Naive thymus-derived CD4-positive, alpha-beta T cell (primary cell): ENCODE measurements at regions not wholly inside any gene's neighbourhood (a gene's known extent, or its start where the extent isn't known, plus 50 kb on each side); places are given as distances from the start of the nearest gene placed in this dataset.

Experiments used
- ATAC-seq: fragments of 150-1000 bp; cut with Tn5 transposase; 2 replicates; pipeline ENCODE4 v1.10.0; 2021; ENCODE audit warnings: mild to moderate bottlenecking, moderate library complexity
- CTCF ChIA-PET: fragments of 350-600 bp; sonication (Branson Sonifier 250); formaldehyde crosslinking; loops from one replicate; lab custom pipeline; 2021; ENCODE audit warnings: antibody characterized with exemption; lab: Charles Lee
- POLR2A ChIA-PET: fragments of 350-600 bp; sonication (Branson Sonifier 250); formaldehyde crosslinking; loops from one replicate; lab custom pipeline; 2021; ENCODE audit warnings: antibody characterized with exemption, inconsistent platforms; lab: Charles Lee
- DNase-seq, 9 donors: peaks; one replicate each; pipeline versions ENCODE4 v3.0.0 to v3.0.0-alpha.2; 2020 to 2022; ENCODE audit warnings: mixed read lengths in 1 of 9
- H3K27ac ChIP-seq: one replicate; pipeline ENCODE4 v1.7.0; 2013; ENCODE audit warnings: mild to moderate bottlenecking, low read depth, low read length, moderate library complexity
- H3K27me3 ChIP-seq, 2 donors: one replicate each; pipeline ENCODE4 v1.7.0; 2013; ENCODE audit warnings: low read length in 2 of 2, mild to moderate bottlenecking in 2 of 2, moderate library complexity in 2 of 2; ENCODE audit not compliant: control insufficient read depth in 2 of 2, insufficient read depth in 2 of 2
- H3K36me3 ChIP-seq, 3 experiments: 1 replicate in 2 of 3; 2 replicates in 1 of 3; pipeline ENCODE4 v1.7.0; 2013; ENCODE audit warnings: low read length in 3 of 3, mild to moderate bottlenecking in 3 of 3, moderate library complexity in 1 of 3; ENCODE audit not compliant: insufficient read depth in 3 of 3, control insufficient read depth in 2 of 3
- H3K4me1 ChIP-seq, 2 donors: one replicate each; pipeline ENCODE4 v1.7.0; 2013; ENCODE audit warnings: low read length in 2 of 2, mild to moderate bottlenecking in 2 of 2, moderate library complexity in 1 of 2; ENCODE audit not compliant: control insufficient read depth in 2 of 2, insufficient read depth in 2 of 2
- H3K4me3 ChIP-seq: 2 replicates; pipeline ENCODE4 v1.7.0; 2013; ENCODE audit warnings: mild to moderate bottlenecking, low read length
- H3K9me3 ChIP-seq, 3 experiments: 1 replicate in 2 of 3; 2 replicates in 1 of 3; pipeline ENCODE4 v1.7.0; 2013; ENCODE audit warnings: low read length in 3 of 3; ENCODE audit not compliant: control insufficient read depth in 2 of 3
- H3K27ac Mint-ChIP-seq, 9 donors: one replicate each; pipeline ENCODE4 v1.8.0; 2020 to 2022; ENCODE audit warnings: mixed read lengths in 9 of 9, mild to moderate bottlenecking in 8 of 9, moderate library complexity in 5 of 9, inconsistent platforms in 2 of 9
- H3K27me3 Mint-ChIP-seq, 5 donors: one replicate each; pipeline ENCODE4 v1.8.0; 2021 to 2022; ENCODE audit warnings: mixed read lengths in 5 of 5, mild to moderate bottlenecking in 1 of 5
- H3K36me3 Mint-ChIP-seq, 5 donors: one replicate each; pipeline ENCODE4 v1.8.0; 2020 to 2022; ENCODE audit warnings: mixed read lengths in 5 of 5, mild to moderate bottlenecking in 3 of 5, inconsistent platforms in 1 of 5
- H3K4me1 Mint-ChIP-seq, 7 donors: one replicate each; pipeline ENCODE4 v1.8.0; 2020 to 2022; ENCODE audit warnings: mixed read lengths in 7 of 7, mild to moderate bottlenecking in 3 of 7, inconsistent platforms in 1 of 7
- H3K4me3 Mint-ChIP-seq, 10 donors: one replicate each; pipeline ENCODE4 v1.8.0; 2020 to 2022; ENCODE audit warnings: mild to moderate bottlenecking in 10 of 10, mixed read lengths in 10 of 10, moderate library complexity in 6 of 10, inconsistent platforms in 2 of 10
- H3K9me3 Mint-ChIP-seq, 11 donors: one replicate each; pipeline ENCODE4 v1.8.0; 2020 to 2022; ENCODE audit warnings: mixed read lengths in 11 of 11, mild to moderate bottlenecking in 4 of 11, inconsistent platforms in 1 of 11, moderate library complexity in 1 of 11
- intact Hi-C, 2 donors: fragments of 100-400 bp; cut with micrococcal nuclease; formaldehyde crosslinking; loops; one replicate each; pipeline ENCODE4 v1.15.1; 2023

GRCh38 chr2:67560771-67561456, 163.8 kb downstream of the ETAA1 start:
- intact Hi-C loops, result no loop called here

GRCh38 chr2:67561457-67561965, 164.4 kb downstream of the ETAA1 start:
- no peaks in the 10 kb centered on the region for H3K36me3 ChIP-seq
- Mint-ChIP-seq H3K4me1 (no peaks in the 10 kb centered on the region), H3K9me3 (peaks cover 0 to 5% (median 2%) of the 10 kb centered on the region in 11 donors), H3K36me3 (no peaks in the 10 kb centered on the region), H3K27ac (no peak overlapping the region), H3K27me3 (peaks cover 0 to 10% (median 5%) of the 10 kb centered on the region in 5 donors), H3K4me3 (no peak overlapping the region)
- intact Hi-C loops, result no loop called here
- ATAC-seq, result no peak
- no peak overlapping the region for H3K27ac ChIP-seq
- H3K4me1 ChIP-seq, result no peaks in the 10 kb centered on the region
- H3K27me3 ChIP-seq, result no peaks in the 10 kb centered on the region
- ChIA-PET POLR2A (no interaction called here), CTCF (no interaction called here)
- no peak for DNase-seq
- no peak overlapping the region for H3K4me3 ChIP-seq
- H3K9me3 ChIP-seq, result no peaks in the 10 kb centered on the region

More at GRCh38 chr2:67560771-67561456, 163.8 kb downstream of the ETAA1 start:
- H3K27me3 ChIP-seq, result no peaks in the 10 kb centered on the region
- ATAC-seq (no peak), DNase-seq (no peak)
- Mint-ChIP-seq H3K4me3 (no peak overlapping the region), H3K27ac (no peak overlapping the region), H3K4me1 (no peaks in the 10 kb centered on the region), H3K36me3 (no peaks in the 10 kb centered on the region), H3K27me3 (peaks cover 0 to 10% (median 5%) of the 10 kb centered on the region in 5 donors), H3K9me3 (peaks cover 0 to 5% (median 2%) of the 10 kb centered on the region in 11 donors)
- H3K9me3 ChIP-seq, result no peaks in the 10 kb centered on the region
- POLR2A ChIA-PET, result no interaction called here
- H3K4me1 ChIP-seq, result no peaks in the 10 kb centered on the region
- H3K36me3 ChIP-seq, result no peaks in the 10 kb centered on the region
- no peak overlapping the region for H3K27ac ChIP-seq
- H3K4me3 ChIP-seq, result no peak overlapping the region
- CTCF ChIA-PET, result no interaction called here

- H3K4me1 Mint-ChIP-seq, result no peaks in the 10 kb centered on the region
- ATAC-seq, result no peak
- no peaks in the 10 kb centered on the region for H3K9me3 ChIP-seq
- CTCF ChIA-PET, result no interaction called here
- H3K27me3 ChIP-seq, result no peaks in the 10 kb centered on the region
- POLR2A ChIA-PET, result no interaction called here
- H3K4me3 ChIP-seq, result no peak overlapping the region
- no peak overlapping the region for H3K27ac ChIP-seq
- H3K4me3 Mint-ChIP-seq, result no peak overlapping the region
- H3K27ac Mint-ChIP-seq, result no peak overlapping the region
- H3K27me3 Mint-ChIP-seq, result peaks cover 0 to 10% (median 5%) of the 10 kb centered on the region in 5 donors
- H3K36me3 ChIP-seq, result no peaks in the 10 kb centered on the region
- intact Hi-C loops, result no loop called here
- H3K9me3 Mint-ChIP-seq, result peaks cover 0 to 11% (median 4%) of the 10 kb centered on the region in 11 donors
- no peak for DNase-seq
- no peaks in the 10 kb centered on the region for H3K4me1 ChIP-seq
- H3K36me3 Mint-ChIP-seq, result no peaks in the 10 kb centered on the region
Measured at GRCh38 chr2:67564076-67564475, 166.9 kb downstream of the ETAA1 start.

- H3K4me1 Mint-ChIP-seq, result no peaks in the 10 kb centered on the region
Measured at GRCh38 chr2:67564626-67565025, 167.5 kb downstream of the ETAA1 start.

GRCh38 chr2:67565262-67565661, 168.1 kb downstream of the ETAA1 start:
- Mint-ChIP-seq H3K36me3 (no peaks in the 10 kb centered on the region), H3K27ac (no peak overlapping the region), H3K27me3 (peaks cover 0 to 10% (median 5%) of the 10 kb centered on the region in 5 donors), H3K4me1 (no peaks in the 10 kb centered on the region), H3K9me3 (peaks cover 0 to 11% (median 2%) of the 10 kb centered on the region in 11 donors), H3K4me3 (no peak overlapping the region)
- Histone ChIP-seq H3K4me3 (no peak overlapping the region), H3K27ac (no peak overlapping the region), H3K4me1 (no peaks in the 10 kb centered on the region), H3K27me3 (no peaks in the 10 kb centered on the region), H3K9me3 (no peaks in the 10 kb centered on the region), H3K36me3 (no peaks in the 10 kb centered on the region)
- ChIA-PET POLR2A (no interaction called here), CTCF (no interaction called here)
- no peak for ATAC-seq
- intact Hi-C loops, result no loop called here
- no peak for DNase-seq

More at GRCh38 chr2:67564626-67565025, 167.5 kb downstream of the ETAA1 start:
- ATAC-seq (no peak), DNase-seq (no peak)
- Mint-ChIP-seq H3K36me3 (no peaks in the 10 kb centered on the region), H3K27ac (no peak overlapping the region), H3K9me3 (peaks cover 0 to 11% (median 2%) of the 10 kb centered on the region in 11 donors), H3K4me3 (no peak overlapping the region), H3K27me3 (peaks cover 0 to 10% (median 5%) of the 10 kb centered on the region in 5 donors)
- POLR2A ChIA-PET, result no interaction called here
- Histone ChIP-seq H3K36me3 (no peaks in the 10 kb centered on the region), H3K4me3 (no peak overlapping the region), H3K4me1 (no peaks in the 10 kb centered on the region), H3K27ac (no peak overlapping the region), H3K27me3 (no peaks in the 10 kb centered on the region), H3K9me3 (no peaks in the 10 kb centered on the region)
- intact Hi-C loops, result no loop called here
- CTCF ChIA-PET, result no interaction called here

- ChIA-PET CTCF (no interaction called here), POLR2A (no interaction called here)
- H3K27me3 ChIP-seq, result no peaks in the 10 kb centered on the region
- ATAC-seq (no peak), DNase-seq (no peak)
- Mint-ChIP-seq H3K4me3 (no peak overlapping the region), H3K36me3 (no peaks in the 10 kb centered on the region), H3K9me3 (peaks cover 0 to 11% (median 2%) of the 10 kb centered on the region in 11 donors), H3K27ac (no peak overlapping the region), H3K4me1 (no peaks in the 10 kb centered on the region), H3K27me3 (peaks cover 0 to 10% (median 5%) of the 10 kb centered on the region in 5 donors)
- H3K9me3 ChIP-seq, result no peaks in the 10 kb centered on the region
- no peak overlapping the region for H3K4me3 ChIP-seq
- no peak overlapping the region for H3K27ac ChIP-seq
- no peaks in the 10 kb centered on the region for H3K36me3 ChIP-seq
- intact Hi-C loops, result no loop called here
- no peaks in the 10 kb centered on the region for H3K4me1 ChIP-seq
Measured at GRCh38 chr2:67565761-67566160, 168.6 kb downstream of the ETAA1 start.

- H3K36me3 Mint-ChIP-seq, result no peaks in the 10 kb centered on the region
- H3K4me1 ChIP-seq, result no peaks in the 10 kb centered on the region
- peaks cover 0 to 8% (median 5%) of the 10 kb centered on the region in 5 donors for H3K27me3 Mint-ChIP-seq
Measured at GRCh38 chr2:67566285-67566684, 169.2 kb downstream of the ETAA1 start.

More at GRCh38 chr2:67566285-67566684, 169.2 kb downstream of the ETAA1 start:
- intact Hi-C loops, result no loop called here
- peaks cover 0 to 15% (median 2%) of the 10 kb centered on the region in 11 donors for H3K9me3 Mint-ChIP-seq
- Histone ChIP-seq H3K27ac (no peak overlapping the region), H3K36me3 (no peaks in the 10 kb centered on the region), H3K9me3 (no peaks in the 10 kb centered on the region), H3K27me3 (no peaks in the 10 kb centered on the region), H3K4me3 (no peak overlapping the region)
- ChIA-PET POLR2A (no interaction called here), CTCF (no interaction called here)
- no peak overlapping the region for H3K4me3 Mint-ChIP-seq
- DNase-seq (no peak), ATAC-seq (no peak)
- no peak overlapping the region for H3K27ac Mint-ChIP-seq
- no peaks in the 10 kb centered on the region for H3K4me1 Mint-ChIP-seq
